Natural killer cell (primary cell): ENCODE measurements at regions not wholly inside any gene's neighbourhood (a gene's known extent, or its start where the extent isn't known, plus 50 kb on each side); places are given as distances from the start of the nearest gene placed in this dataset.
"Not testable (repeated sequence)": the region's sequence is repeated elsewhere in the genome, so short reads cannot be mapped to it uniquely, and the experiment has no call there.

Experiments
- ATAC-seq, 3 donors: fragments of 150-1000 bp in 2 of 3; fragments of 200-7000 bp in 1 of 3; cut with Tn5 transposase; 1 replicate in 1 of 3; 2 replicates in 2 of 3; pipeline ENCODE4 v1.10.0; 2021; ENCODE audit warnings: mild to moderate bottlenecking in 2 of 3, moderate library complexity in 2 of 3
- DNase-seq, 2 donors: peaks; one replicate each; pipeline versions ENCODE4 v3.0.0 to v3.0.0-alpha.2; 2013 to 2021; ENCODE audit warnings: mixed read lengths in 1 of 2
- H3K27ac ChIP-seq: one replicate; pipeline ENCODE4 v1.5.1; 2013; ENCODE audit warnings: mild to moderate bottlenecking, low read length
- H3K27me3 ChIP-seq: one replicate; pipeline ENCODE4 v1.6.1; 2013; ENCODE audit warnings: low read length; ENCODE audit not compliant: control insufficient read depth, insufficient read depth
- H3K36me3 ChIP-seq: one replicate; pipeline ENCODE4 v1.6.1; 2013; ENCODE audit warnings: low read length; ENCODE audit not compliant: control insufficient read depth, insufficient read depth
- H3K4me1 ChIP-seq: one replicate; pipeline ENCODE4 v1.6.1; 2013; ENCODE audit warnings: low read length; ENCODE audit not compliant: control insufficient read depth, insufficient read depth
- H3K4me3 ChIP-seq: one replicate; pipeline ENCODE4 v1.5.1; 2013; ENCODE audit warnings: low read length
- H3K9me3 ChIP-seq: one replicate; pipeline ENCODE4 v1.6.1; 2013; ENCODE audit warnings: low read length; ENCODE audit not compliant: control insufficient read depth, insufficient read depth
- H3K27ac Mint-ChIP-seq, 2 donors: one replicate each; pipeline ENCODE4 v1.8.0; 2022; ENCODE audit warnings: mild to moderate bottlenecking in 2 of 2, mixed read lengths in 2 of 2, moderate library complexity in 1 of 2
- H3K27me3 Mint-ChIP-seq, 2 donors: one replicate each; pipeline ENCODE4 v1.8.0; 2022; ENCODE audit warnings: low read depth in 2 of 2, mixed read lengths in 2 of 2
- H3K36me3 Mint-ChIP-seq: one replicate; pipeline ENCODE4 v1.8.0; 2022; ENCODE audit warnings: mixed read lengths
- H3K4me1 Mint-ChIP-seq, 2 donors: one replicate each; pipeline ENCODE4 v1.8.0; 2022; ENCODE audit warnings: mixed read lengths in 2 of 2
- H3K4me3 Mint-ChIP-seq: one replicate; pipeline ENCODE4 v1.8.0; 2022; ENCODE audit warnings: mild to moderate bottlenecking, moderate library complexity, mixed read lengths
- H3K9me3 Mint-ChIP-seq, 2 donors: one replicate each; pipeline ENCODE4 v1.8.0; 2022; ENCODE audit warnings: mixed read lengths in 2 of 2
- CTCF ChIP-seq: fragments of 200-600 bp; IDR thresholded peaks from one replicate; pipeline ENCODE4 v1.8.0; 2022; ENCODE audit warnings: antibody characterized with exemption
- WGBS: methylation state at CpG from one replicate; pipeline ENCODE4 v1.1.7; 2013; ENCODE audit warnings: missing lambda C conversion rate; ENCODE audit not compliant: insufficient coverage; 5-methylcytosine and 5-hydroxymethylcytosine counted together
- intact Hi-C: fragments of 100-400 bp; cut with micrococcal nuclease; formaldehyde crosslinking; loops from one replicate; pipeline ENCODE4 v1.14.2; 2022

- not testable (repeated sequence) for H3K4me3 Mint-ChIP-seq, H3K9me3 Mint-ChIP-seq, H3K4me1 ChIP-seq, H3K27ac ChIP-seq, H3K27me3 ChIP-seq, H3K4me3 ChIP-seq, H3K27me3 Mint-ChIP-seq, H3K36me3 Mint-ChIP-seq, H3K36me3 ChIP-seq, H3K9me3 ChIP-seq
- H3K4me1 Mint-ChIP-seq = peaks cover 22 to 24% of the 10 kb centered on the region in 2 donors
- 72% methylated on average over 19 of the region's 22 CpGs for WGBS
- ATAC-seq (peak; percentile 76 to 83 (median 79)), DNase-seq (peak; percentile 70 to 90)
- intact Hi-C loops = loop anchor here (5.0 to 10.0 kb wide), 2 partner anchors 115 to 242 kb away; partner anchors contain the start of gene GOSR1
- TF ChIP-seq CTCF = peak; percentile 58
- H3K27ac Mint-ChIP-seq = peak overlapping the region in 1 of 2 donors; percentile 66
Measured at GRCh38 chr17:30719131-30719973, 105.1 kb downstream of the CRLF3 start.

- H3K4me3 Mint-ChIP-seq, H3K9me3 Mint-ChIP-seq, H3K4me1 ChIP-seq, H3K27ac Mint-ChIP-seq, H3K27me3 ChIP-seq, H3K27ac ChIP-seq, H3K4me3 ChIP-seq, H3K27me3 Mint-ChIP-seq, H3K9me3 ChIP-seq, H3K36me3 ChIP-seq, H3K36me3 Mint-ChIP-seq, ATAC-seq: not testable (repeated sequence)
- peak in 1 of 2 donors; percentile 7 for DNase-seq
- H3K4me1 Mint-ChIP-seq = peaks cover 23 to 24% of the 10 kb centered on the region in 2 donors
- WGBS = 95% methylated on average over 7 of the region's 8 CpGs
- intact Hi-C loops = loop anchor here (5.0 to 10.0 kb wide), 2 partner anchors 114 to 241 kb away; partner anchors contain the start of gene GOSR1
Measured at GRCh38 chr17:30718691-30719090, 105.8 kb downstream of the CRLF3 start.

GRCh38 chr17:30718099-30718447 lies 106.4 kb downstream of the CRLF3 start:
- not testable (repeated sequence) for H3K4me3 Mint-ChIP-seq, H3K9me3 ChIP-seq, H3K9me3 Mint-ChIP-seq, H3K4me1 ChIP-seq, H3K27me3 Mint-ChIP-seq, H3K36me3 ChIP-seq, DNase-seq, ATAC-seq, H3K36me3 Mint-ChIP-seq, H3K27ac Mint-ChIP-seq, H3K27ac ChIP-seq, H3K4me3 ChIP-seq, H3K27me3 ChIP-seq
- peaks cover 24 to 26% of the 10 kb centered on the region in 2 donors for H3K4me1 Mint-ChIP-seq
- 93% methylated on average over 5 of the region's 6 CpGs for WGBS
- intact Hi-C loops = loop anchor here (5.0 to 10.0 kb wide), 2 partner anchors 113 to 241 kb away; partner anchors contain the start of gene GOSR1

- no peak overlapping the region for H3K4me3 ChIP-seq
- no peak overlapping the region for H3K4me3 Mint-ChIP-seq
- 89% methylated on average over 8 of the region's 8 CpGs for WGBS
Measured at GRCh38 chr17:30717291-30718098, 107.0 kb downstream of the CRLF3 start.

More at GRCh38 chr17:30717291-30718098, 107.0 kb downstream of the CRLF3 start:
- H3K4me1 ChIP-seq = peaks cover 9% of the 10 kb centered on the region
- no peaks in the 10 kb centered on the region for H3K27me3 ChIP-seq
- TF ChIP-seq CTCF = no peak
- H3K36me3 ChIP-seq = no peaks in the 10 kb centered on the region
- Mint-ChIP-seq H3K27ac (no peak overlapping the region), H3K4me1 (peaks cover 24 to 30% of the 10 kb centered on the region in 2 donors), H3K27me3 (no peaks in the 10 kb centered on the region), H3K36me3 (no peaks in the 10 kb centered on the region), H3K9me3 (no peaks in the 10 kb centered on the region)
- no peak overlapping the region for H3K27ac ChIP-seq
- ATAC-seq = no peak
- intact Hi-C loops = loop anchor here (5.0 to 10.0 kb wide), 2 partner anchors 113 to 240 kb away; partner anchors contain the start of gene GOSR1
- H3K9me3 ChIP-seq = no peaks in the 10 kb centered on the region
- DNase-seq = no peak
